ENCODE measurements at regions not wholly inside any gene's neighbourhood (a gene's known extent, or its start where the extent isn't known, plus 50 kb on each side); places are given as distances from the start of the nearest gene placed in this dataset.

- no peak for DNase-seq (ENCODE audit: low spot score)
Observed at GRCh38 chr5:157913575-157913974, 54.6 kb upstream of the CLINT1 start.

GRCh38 chr5:157912621-157913325 is 53.8 kb upstream of the CLINT1 start:
- no peak for DNase-seq (ENCODE audit: low spot score)

GRCh38 chr5:157911568-157911967 is 52.6 kb upstream of the CLINT1 start:
- DNase-seq (ENCODE audit: low spot score): no peak
